A549 (cell line): ENCODE measurements at regions not wholly inside any gene's neighbourhood (a gene's known extent, or its start where the extent isn't known, plus 50 kb on each side); places are given as distances from the start of the nearest gene placed in this dataset.

ENCODE experiments used
- ATAC-seq, 2 experiments: fragments of 200-7000 bp in 1 of 2; fragments of >200 bp in 1 of 2; cut with Nextera tagmentation in 1 of 2; cut with Tn5 transposase in 1 of 2; 3 replicates each; pipeline versions ENCODE4 v1.8.0 to v1.9.1; 2018 to 2020; ENCODE audit warnings: mild to moderate bottlenecking in 1 of 2, moderate library complexity in 1 of 2
- CTCF ChIA-PET: fragments of 300-600 bp; sonication (Branson Sonifier 250); formaldehyde crosslinking; extraction: SDS; loops from one replicate; lab custom pipeline; 2021; ENCODE audit warnings: antibody characterized with exemption, inconsistent platforms; lab: Yijun Ruan, JAX
- POLR2A ChIA-PET: fragments of 350-600 bp; formaldehyde crosslinking; extraction: SDS; loops from one replicate; lab custom pipeline; 2021; ENCODE audit warnings: antibody characterized with exemption, inconsistent platforms; lab: Yijun Ruan, JAX
- DNase-seq, 2 experiments: peaks; one replicate each; pipeline versions ENCODE4 v3.0.0 to v3.0.0-alpha.2; 2011 to 2016; ENCODE audit warnings: low read depth in 1 of 2, low spot score in 1 of 2
- FAIRE-seq: peaks from 2 replicates; lab custom pipeline; 2011; peaks lifted over from hg19 to GRCh38; lab: Jason Lieb, UNC
- H3K27ac ChIP-seq, 2 experiments: fragments of >200 bp; sonication (Bioruptor Twin); formaldehyde crosslinking; 3 replicates each; pipeline ENCODE4 v1.5.1; 2016 to 2017
- H3K4me1 ChIP-seq: fragments of >200 bp; sonication (Bioruptor Twin); formaldehyde crosslinking; 3 replicates; pipeline ENCODE4 v1.6.1; 2016
- H3K4me2 ChIP-seq: fragments of >200 bp; sonication (Bioruptor Twin); formaldehyde crosslinking; 3 replicates; pipeline ENCODE4 v1.6.1; 2016
- H3K4me3 ChIP-seq: fragments of >200 bp; sonication (Bioruptor Twin); formaldehyde crosslinking; 3 replicates; pipeline ENCODE4 v1.5.1; 2016
- H3K9me3 ChIP-seq: fragments of >200 bp; sonication (Bioruptor Twin); formaldehyde crosslinking; 3 replicates; pipeline ENCODE4 v1.6.1; 2016
- BHLHE40 ChIP-seq: IDR thresholded peaks from 2 replicates; pipeline ENCODE4 v1.6.1; 2012; ENCODE audit warnings: low read depth, low read length, inconsistent platforms
- CBX2 ChIP-seq: fragments of 200-600 bp; sonication (generic); IDR thresholded peaks from 2 replicates; pipeline ENCODE4 v1.6.1; 2016; ENCODE audit warnings: low read depth, mild to moderate bottlenecking, borderline replicate concordance
- CHD2 ChIP-seq: fragments of 150-350 bp; IDR thresholded peaks from 2 replicates; pipeline ENCODE4 v1.6.1; 2014; ENCODE audit warnings: low read length; ENCODE audit not compliant: partially characterized antibody
- E2F6 ChIP-seq: IDR thresholded peaks from 2 replicates; pipeline ENCODE4 v1.6.1; 2012; ENCODE audit warnings: low read depth, borderline replicate concordance
- FOSL2 ChIP-seq, 2 experiments: fragments of 450-650 bp in 1 of 2; fragments of >200 bp in 1 of 2; sonication (Bioruptor Twin) in 1 of 2; formaldehyde crosslinking; IDR thresholded peaks; 2 replicates each; pipeline versions ENCODE4 v1.5.0 to v1.6.1; 2016 to 2020; ENCODE audit warnings: mild to moderate bottlenecking in 1 of 2, moderate library complexity in 1 of 2
- HDAC2 ChIP-seq: fragments of 200-600 bp; sonication (generic); IDR thresholded peaks from 2 replicates; pipeline ENCODE4 v1.6.1; 2016
- JUN ChIP-seq, 2 experiments: fragments of >200 bp; sonication (Bioruptor Twin); formaldehyde crosslinking; IDR thresholded peaks; 2 replicates in 1 of 2; 3 replicates in 1 of 2; pipeline ENCODE4 v1.6.1; 2016 to 2017
- KDM1A ChIP-seq: fragments of 200-600 bp; sonication (generic); IDR thresholded peaks from 2 replicates; pipeline ENCODE4 v1.6.1; 2016; ENCODE audit warnings: low read depth, mild to moderate bottlenecking
- KDM5A ChIP-seq: fragments of 200-600 bp; sonication (generic); IDR thresholded peaks from 2 replicates; pipeline ENCODE4 v1.6.1; 2016; ENCODE audit warnings: antibody characterized with exemption, mild to moderate bottlenecking
- PHF8 ChIP-seq: fragments of 200-600 bp; sonication (generic); IDR thresholded peaks from 2 replicates; pipeline ENCODE4 v1.6.1; 2016; ENCODE audit warnings: low read depth, mild to moderate bottlenecking, antibody characterized with exemption, moderate library complexity, borderline replicate concordance
- POLR2A ChIP-seq: IDR thresholded peaks from 2 replicates; pipeline ENCODE4 v1.6.1; 2012; ENCODE audit warnings: mild to moderate bottlenecking, low read length
- RARB ChIP-seq: fragments of 250-450 bp; sonication (Bioruptor Pico); IDR thresholded peaks from 2 replicates; pipeline ENCODE4 v1.8.0; 2021; ENCODE audit warnings: mild to moderate bottlenecking, moderate library complexity
- WGBS: methylation state at CpG from one replicate; pipeline ENCODE4 v1.1.6; 2017; ENCODE audit errors: missing lambda C conversion rate; 5-methylcytosine and 5-hydroxymethylcytosine counted together
- TF ChIP-seq, protein P1 (sequence below): IDR thresholded peaks from 2 replicates; pipeline ENCODE4 v1.6.1; 2012
- TF ChIP-seq, protein P2 (sequence below): fragments of 250-450 bp; sonication (Bioruptor Pico); IDR thresholded peaks from 2 replicates; pipeline ENCODE4 v1.5.0; 2021; ENCODE audit warnings: mild to moderate bottlenecking, moderate library complexity, borderline replicate concordance
- TF ChIP-seq, protein P3 (sequence below): fragments of 200-600 bp; sonication (generic); IDR thresholded peaks from 2 replicates; pipeline ENCODE4 v1.6.1; 2016; ENCODE audit warnings: antibody characterized with exemption, mild to moderate bottlenecking, moderate library complexity
- TF ChIP-seq, protein P4 (sequence below): fragments of >200 bp; sonication (Bioruptor Twin); formaldehyde crosslinking; IDR thresholded peaks from 3 replicates; pipeline ENCODE4 v1.6.1; 2016

- peak in 1 of 2 experiments; percentile 51 for DNase-seq
- Histone ChIP-seq H3K4me2 (peak overlapping the region; percentile 92), H3K4me1 (peaks cover 80% of the 10 kb centered on the region), H3K4me3 (peak overlapping the region; percentile 44), H3K27ac (peak overlapping the region; percentile 86), H3K9me3 (0 out of 3 replicates have a peak, but pooled peaks cover 2% of the 10 kb centered on the region)
- TF ChIP-seq JUN (IDR thresholded peaks at IDR 0.05) (peak in 1 of 2 experiments; percentile 59; a peak in 2 of 5 replicates), FOSL2 (IDR thresholded peaks at IDR 0.05) (peak; percentile 13; the same call in 1 of the 2 replicates), FOSL2 (CRISPR knock-in tag; IDR thresholded peaks at IDR 0.05) (peak; percentile 64), POLR2A (no peak)
- TF ChIP-seq, protein P1, sequence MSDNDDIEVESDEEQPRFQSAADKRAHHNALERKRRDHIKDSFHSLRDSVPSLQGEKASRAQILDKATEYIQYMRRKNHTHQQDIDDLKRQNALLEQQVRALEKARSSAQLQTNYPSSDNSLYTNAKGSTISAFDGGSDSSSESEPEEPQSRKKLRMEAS: peak; percentile 72
- POLR2A ChIA-PET: interaction anchor here (0.9 to 6.7 kb wide), 3 partner anchors 14 to 81 kb away, joined by 5 to 146 read pairs (median 11); partner anchors contain the start of gene DCBLD2
- peak; percentile 92 for FAIRE-seq
- CTCF ChIA-PET: interaction anchor here (0.7 to 3.2 kb wide), 5 partner anchors 13 to 163 kb away, joined by 3 to 13 read pairs (median 3); no protein-coding TSS in a partner anchor
- WGBS: 5% methylated on average over 2 of the region's 2 CpGs
- peak; percentile 31 to 57; a peak in 4 of 6 replicates for ATAC-seq
These were observed 79.6 kb upstream of the DCBLD2 start for GRCh38 chr3:98980915-98981596.

- Histone ChIP-seq H3K4me1 (peaks cover 63% of the 10 kb centered on the region), H3K27ac (peak overlapping the region; percentile 86 to 97), H3K4me3 (no peak overlapping the region), H3K9me3 (peaks cover 18% of the 10 kb centered on the region; the same call in 1 of the 3 replicates), H3K4me2 (peak overlapping the region; percentile 92; the same call in 2 of the 3 replicates)
- FAIRE-seq: peak; percentile 59
- DNase-seq: no peak
- WGBS: 43% methylated on average over 1 of the region's 1 CpG
- CTCF ChIA-PET: interaction anchor here (0.8 to 1.6 kb wide), 4 partner anchors 13 to 377 kb away, joined by 3 to 5 read pairs (median 4); no protein-coding TSS in a partner anchor
- TF ChIP-seq RARB (no peak), CBX2 (no peak), PHF8 (no peak), CHD2 (no peak), BHLHE40 (no peak), HDAC2 (no peak), KDM5A (no peak), KDM1A (no peak), E2F6 (no peak)
- TF ChIP-seq, protein P2, sequence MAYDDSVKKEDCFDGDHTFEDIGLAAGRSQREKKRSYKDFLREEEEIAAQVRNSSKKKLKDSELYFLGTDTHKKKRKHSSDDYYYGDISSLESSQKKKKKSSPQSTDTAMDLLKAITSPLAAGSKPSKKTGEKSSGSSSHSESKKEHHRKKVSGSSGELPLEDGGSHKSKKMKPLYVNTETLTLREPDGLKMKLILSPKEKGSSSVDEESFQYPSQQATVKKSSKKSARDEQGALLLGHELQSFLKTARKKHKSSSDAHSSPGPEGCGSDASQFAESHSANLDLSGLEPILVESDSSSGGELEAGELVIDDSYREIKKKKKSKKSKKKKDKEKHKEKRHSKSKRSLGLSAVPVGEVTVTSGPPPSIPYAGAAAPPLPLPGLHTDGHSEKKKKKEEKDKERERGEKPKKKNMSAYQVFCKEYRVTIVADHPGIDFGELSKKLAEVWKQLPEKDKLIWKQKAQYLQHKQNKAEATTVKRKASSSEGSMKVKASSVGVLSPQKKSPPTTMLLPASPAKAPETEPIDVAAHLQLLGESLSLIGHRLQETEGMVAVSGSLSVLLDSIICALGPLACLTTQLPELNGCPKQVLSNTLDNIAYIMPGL: no peak
- TF ChIP-seq, protein P1: no peak
- TF ChIP-seq, protein P3, sequence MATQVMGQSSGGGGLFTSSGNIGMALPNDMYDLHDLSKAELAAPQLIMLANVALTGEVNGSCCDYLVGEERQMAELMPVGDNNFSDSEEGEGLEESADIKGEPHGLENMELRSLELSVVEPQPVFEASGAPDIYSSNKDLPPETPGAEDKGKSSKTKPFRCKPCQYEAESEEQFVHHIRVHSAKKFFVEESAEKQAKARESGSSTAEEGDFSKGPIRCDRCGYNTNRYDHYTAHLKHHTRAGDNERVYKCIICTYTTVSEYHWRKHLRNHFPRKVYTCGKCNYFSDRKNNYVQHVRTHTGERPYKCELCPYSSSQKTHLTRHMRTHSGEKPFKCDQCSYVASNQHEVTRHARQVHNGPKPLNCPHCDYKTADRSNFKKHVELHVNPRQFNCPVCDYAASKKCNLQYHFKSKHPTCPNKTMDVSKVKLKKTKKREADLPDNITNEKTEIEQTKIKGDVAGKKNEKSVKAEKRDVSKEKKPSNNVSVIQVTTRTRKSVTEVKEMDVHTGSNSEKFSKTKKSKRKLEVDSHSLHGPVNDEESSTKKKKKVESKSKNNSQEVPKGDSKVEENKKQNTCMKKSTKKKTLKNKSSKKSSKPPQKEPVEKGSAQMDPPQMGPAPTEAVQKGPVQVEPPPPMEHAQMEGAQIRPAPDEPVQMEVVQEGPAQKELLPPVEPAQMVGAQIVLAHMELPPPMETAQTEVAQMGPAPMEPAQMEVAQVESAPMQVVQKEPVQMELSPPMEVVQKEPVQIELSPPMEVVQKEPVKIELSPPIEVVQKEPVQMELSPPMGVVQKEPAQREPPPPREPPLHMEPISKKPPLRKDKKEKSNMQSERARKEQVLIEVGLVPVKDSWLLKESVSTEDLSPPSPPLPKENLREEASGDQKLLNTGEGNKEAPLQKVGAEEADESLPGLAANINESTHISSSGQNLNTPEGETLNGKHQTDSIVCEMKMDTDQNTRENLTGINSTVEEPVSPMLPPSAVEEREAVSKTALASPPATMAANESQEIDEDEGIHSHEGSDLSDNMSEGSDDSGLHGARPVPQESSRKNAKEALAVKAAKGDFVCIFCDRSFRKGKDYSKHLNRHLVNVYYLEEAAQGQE: no peak
- TF ChIP-seq, protein P4, sequence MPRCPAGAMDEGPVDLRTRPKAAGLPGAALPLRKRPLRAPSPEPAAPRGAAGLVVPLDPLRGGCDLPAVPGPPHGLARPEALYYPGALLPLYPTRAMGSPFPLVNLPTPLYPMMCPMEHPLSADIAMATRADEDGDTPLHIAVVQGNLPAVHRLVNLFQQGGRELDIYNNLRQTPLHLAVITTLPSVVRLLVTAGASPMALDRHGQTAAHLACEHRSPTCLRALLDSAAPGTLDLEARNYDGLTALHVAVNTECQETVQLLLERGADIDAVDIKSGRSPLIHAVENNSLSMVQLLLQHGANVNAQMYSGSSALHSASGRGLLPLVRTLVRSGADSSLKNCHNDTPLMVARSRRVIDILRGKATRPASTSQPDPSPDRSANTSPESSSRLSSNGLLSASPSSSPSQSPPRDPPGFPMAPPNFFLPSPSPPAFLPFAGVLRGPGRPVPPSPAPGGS: no peak
- ATAC-seq: no peak
- POLR2A ChIA-PET: interaction anchor here (1.3 to 2.9 kb wide), 2 partner anchors 13 to 78 kb away, joined by 5 to 17 read pairs; partner anchors contain the start of gene DCBLD2
These were observed 77.8 kb upstream of the DCBLD2 start for GRCh38 chr3:98979296-98979695.
